SW 1271 (cell line): ENCODE measurements at regions not wholly inside any gene's neighbourhood (a gene's known extent, or its start where the extent isn't known, plus 50 kb on each side); places are given as distances from the start of the nearest gene placed in this dataset.
"Not testable (repeated sequence)": the region's sequence is repeated elsewhere in the genome, so short reads cannot be mapped to it uniquely, and the experiment has no call there.

ENCODE experiments used
- DNase-seq, 2 experiments: peaks; one replicate each; lab custom pipeline; 2025; lab: John Stamatoyannopoulos, UW

GRCh38 chr18:14460364-14460763 is 83.0 kb downstream of the POTEC start:
- DNase-seq = not testable (repeated sequence)

GRCh38 chr18:14459826-14460225 is 83.6 kb downstream of the POTEC start:
- DNase-seq = not testable (repeated sequence)

DNA sequence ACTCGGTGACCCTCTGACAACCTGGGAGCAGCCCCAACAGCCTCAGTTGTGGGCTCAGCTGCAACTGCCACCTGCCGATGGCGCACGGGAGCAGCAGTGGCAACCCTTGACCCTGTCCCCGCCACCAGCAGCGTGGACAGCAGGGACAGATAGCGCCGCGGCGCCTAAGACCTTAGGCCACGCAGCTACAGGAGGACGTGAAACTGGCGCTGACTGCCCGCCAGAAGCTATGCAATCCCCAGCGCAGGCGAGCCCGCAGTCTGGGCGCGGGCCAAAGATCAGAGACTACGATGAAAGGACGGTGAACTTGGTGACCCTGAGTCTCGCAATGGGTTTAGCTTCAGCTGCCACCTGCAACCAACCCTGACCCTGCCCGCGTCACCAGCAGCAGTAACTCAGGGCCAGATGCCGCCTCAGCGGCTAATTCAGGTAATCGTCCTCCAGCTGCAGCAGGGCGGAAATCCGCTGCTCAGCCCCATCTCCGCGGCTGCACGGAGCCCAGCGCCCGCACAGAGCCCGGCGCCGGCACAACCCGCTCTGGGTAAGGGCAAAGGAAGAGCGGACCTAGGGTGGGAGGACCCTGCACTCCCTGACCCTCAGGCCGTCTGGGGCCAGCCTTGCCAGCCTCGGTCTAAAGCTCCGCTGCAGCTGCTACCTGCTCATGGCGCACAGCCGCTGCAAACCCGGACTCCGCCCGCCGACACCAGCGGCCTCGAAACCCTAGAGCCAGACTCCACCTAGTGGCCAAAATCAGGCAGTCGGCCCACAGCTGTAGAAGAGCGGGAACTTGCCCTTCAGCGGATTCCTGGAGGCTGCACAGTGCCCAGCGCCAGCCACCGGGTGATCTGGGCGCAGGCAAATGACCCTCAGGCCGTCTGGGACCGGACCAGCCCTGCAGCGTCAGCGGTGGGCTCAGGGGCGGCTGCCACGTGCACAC is 85.1 kb downstream of the POTEC start:
- peak in 1 of 2 experiments; percentile 9 for DNase-seq

- DNase-seq = not testable (repeated sequence)
These were observed 92.8 kb downstream of the POTEC start for GRCh38 chr18:14450637-14451009.

GRCh38 chr18:14449995-14450636 is 93.3 kb downstream of the POTEC start:
- not testable (repeated sequence) for DNase-seq

DNA sequence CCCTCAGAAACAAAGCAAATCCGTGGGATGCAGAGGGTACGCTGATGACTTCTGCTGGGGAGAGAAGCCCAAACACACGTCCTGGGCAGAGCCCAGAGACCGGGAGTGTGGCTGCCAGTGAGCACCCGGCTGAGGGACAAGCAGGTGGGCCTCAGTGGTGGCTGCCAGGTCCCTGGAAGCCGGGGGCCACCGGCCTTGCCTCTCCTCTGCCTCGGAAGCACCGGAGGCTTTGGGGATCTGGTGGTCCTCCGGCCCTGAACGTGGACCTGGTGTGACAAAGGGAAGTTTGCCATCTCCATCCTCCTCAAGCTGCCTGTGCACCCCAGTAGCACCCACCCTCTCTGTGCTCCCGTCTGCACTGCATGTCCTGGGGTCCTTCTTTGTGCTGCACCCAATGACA is 94.3 kb downstream of the POTEC start:
- DNase-seq = not testable (repeated sequence)

- not testable (repeated sequence) for DNase-seq
These were observed 95.7 kb downstream of the POTEC start for GRCh38 chr18:14447715-14448114.

GRCh38 chr18:14435460-14435859 is 107.9 kb downstream of the POTEC start:
- not testable (repeated sequence) for DNase-seq

DNA sequence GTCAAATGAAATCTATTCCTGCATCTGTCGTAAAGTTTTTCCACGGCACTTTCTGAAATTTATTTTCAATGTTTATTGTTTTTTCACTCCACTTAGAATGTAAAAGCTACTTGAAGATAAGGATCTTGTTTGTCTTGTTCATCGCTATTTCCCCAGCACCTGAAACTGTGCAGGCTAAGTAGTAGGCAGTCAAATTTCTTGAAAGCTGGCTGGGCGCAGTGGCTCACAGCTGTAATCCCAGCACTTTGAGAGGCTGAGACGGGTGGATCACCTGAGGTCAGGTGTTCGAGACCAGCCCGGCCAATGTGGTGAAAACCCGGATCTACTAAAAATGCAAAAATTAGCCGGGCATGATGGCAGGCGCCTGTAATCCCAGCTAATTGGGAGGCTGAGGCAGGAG is 111.0 kb downstream of the POTEC start:
- DNase-seq = not testable (repeated sequence)

GRCh38 chr18:14431031-14431521 is 112.3 kb downstream of the POTEC start:
- peak; percentile 4 to 47 for DNase-seq

GRCh38 chr18:14415806-14416205 is 127.6 kb downstream of the POTEC start:
- DNase-seq = not testable (repeated sequence)

- not testable (repeated sequence) for DNase-seq
These were observed 128.0 kb downstream of the POTEC start for GRCh38 chr18:14415399-14415798.

DNA sequence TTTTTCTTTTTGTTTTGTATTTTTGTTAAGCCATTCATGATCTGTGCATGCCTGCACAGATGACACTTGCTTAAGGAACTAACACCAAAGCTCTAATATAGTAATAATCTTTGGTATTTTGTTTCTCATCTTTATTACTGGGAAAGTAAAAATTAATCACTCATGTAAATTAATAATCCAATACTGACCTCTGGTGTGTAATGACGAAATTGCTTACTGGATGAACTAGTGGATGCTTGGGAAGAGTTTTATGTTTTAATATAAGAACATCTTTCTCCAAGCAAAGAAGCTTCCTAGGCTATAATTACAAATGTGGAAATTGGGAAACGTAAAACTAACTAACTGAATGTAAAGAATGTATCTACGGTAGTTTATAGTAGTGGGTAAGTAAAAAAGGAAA is 147.9 kb downstream of the POTEC start:
- DNase-seq = peak in 1 of 2 experiments; percentile 8

- DNase-seq = not testable (repeated sequence)
These were observed 149.8 kb downstream of the POTEC start for GRCh38 chr18:14393563-14394103.

GRCh38 chr18:14392604-14393003 is 150.8 kb downstream of the POTEC start:
- not testable (repeated sequence) for DNase-seq

DNA sequence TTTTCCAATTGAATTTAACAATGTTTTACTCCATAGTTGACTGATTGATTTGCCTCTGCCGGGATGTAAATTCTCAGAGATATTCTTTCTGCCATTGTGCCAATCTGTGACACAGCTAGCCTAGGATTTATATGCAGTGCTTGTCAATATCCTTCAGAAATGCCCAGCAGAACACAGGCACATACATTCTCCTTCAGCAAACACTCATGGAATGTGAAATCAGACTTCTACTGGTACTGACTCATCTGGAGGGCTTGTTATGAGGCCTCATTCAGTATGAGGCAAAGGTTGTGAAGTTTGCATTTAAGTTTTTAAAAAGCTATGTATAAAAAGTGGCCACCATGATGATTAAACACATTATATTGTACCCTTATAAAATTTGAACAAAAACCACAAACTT is 158.4 kb downstream of the POTEC start:
- not testable (repeated sequence) for DNase-seq

DNA sequence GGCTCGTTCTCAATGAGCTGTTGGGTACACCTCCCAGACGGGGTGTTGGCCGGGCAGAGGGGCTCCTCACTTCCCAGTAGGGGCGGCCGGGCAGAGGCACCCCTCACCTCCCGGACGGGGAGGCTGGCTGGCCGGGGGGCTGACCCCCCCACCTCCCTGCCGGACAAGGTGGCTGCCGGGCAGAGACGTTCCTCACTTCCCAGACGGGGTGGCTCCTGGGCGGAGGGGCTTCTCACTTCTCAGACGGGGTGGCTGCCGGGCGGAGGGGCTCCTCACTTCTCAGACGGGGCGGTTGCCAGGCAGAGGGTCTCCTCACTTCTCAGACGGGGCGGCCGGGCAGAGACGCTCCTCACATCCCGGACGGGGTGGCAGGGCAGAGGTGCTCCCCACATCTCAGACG is 160.7 kb downstream of the POTEC start:
- DNase-seq = not testable (repeated sequence)

DNA sequence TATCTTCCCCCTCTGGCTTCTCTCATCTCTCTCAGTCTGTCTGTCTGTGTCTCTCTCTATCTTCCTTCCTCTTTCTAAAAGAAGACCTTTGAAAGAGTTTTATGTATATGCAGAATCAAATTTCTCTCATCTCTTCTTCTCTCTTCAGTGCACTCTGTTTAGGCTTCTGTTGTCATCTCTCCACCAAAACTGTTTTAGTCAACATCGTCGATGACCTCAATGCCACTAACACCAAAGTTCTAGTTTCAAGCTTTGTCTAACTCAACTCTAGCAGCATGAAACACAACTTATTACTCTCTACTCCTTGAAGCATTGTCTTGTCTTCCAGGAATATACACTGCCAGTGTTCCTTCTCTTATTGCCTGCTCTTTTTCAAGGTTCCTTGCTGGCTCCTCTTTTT is 163.9 kb downstream of the POTEC start:
- DNase-seq = not testable (repeated sequence)

DNA sequence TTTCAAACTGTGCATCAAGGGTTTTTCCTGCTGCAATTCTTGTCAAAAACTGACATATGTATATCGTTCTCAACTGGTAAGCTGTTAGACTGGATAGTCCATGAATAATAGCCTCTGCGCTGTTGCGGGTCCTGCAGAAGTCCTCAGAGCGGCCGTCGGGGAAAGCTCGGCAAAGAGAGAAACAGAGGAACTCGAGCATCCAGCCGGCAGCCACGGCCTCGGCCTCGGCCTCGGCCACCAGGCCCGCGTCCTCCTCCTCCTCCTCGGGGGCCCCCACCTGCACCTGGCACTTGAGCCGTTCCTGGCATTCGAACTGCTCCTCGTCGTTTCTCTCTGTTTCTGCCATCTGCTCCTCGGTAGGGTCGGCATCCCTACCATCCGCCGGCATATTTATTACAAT is 165.0 kb downstream of the POTEC start:
- not testable (repeated sequence) for DNase-seq

GRCh38 chr18:14361346-14361745 is 182.1 kb downstream of the POTEC start:
- DNase-seq = not testable (repeated sequence)

DNA sequence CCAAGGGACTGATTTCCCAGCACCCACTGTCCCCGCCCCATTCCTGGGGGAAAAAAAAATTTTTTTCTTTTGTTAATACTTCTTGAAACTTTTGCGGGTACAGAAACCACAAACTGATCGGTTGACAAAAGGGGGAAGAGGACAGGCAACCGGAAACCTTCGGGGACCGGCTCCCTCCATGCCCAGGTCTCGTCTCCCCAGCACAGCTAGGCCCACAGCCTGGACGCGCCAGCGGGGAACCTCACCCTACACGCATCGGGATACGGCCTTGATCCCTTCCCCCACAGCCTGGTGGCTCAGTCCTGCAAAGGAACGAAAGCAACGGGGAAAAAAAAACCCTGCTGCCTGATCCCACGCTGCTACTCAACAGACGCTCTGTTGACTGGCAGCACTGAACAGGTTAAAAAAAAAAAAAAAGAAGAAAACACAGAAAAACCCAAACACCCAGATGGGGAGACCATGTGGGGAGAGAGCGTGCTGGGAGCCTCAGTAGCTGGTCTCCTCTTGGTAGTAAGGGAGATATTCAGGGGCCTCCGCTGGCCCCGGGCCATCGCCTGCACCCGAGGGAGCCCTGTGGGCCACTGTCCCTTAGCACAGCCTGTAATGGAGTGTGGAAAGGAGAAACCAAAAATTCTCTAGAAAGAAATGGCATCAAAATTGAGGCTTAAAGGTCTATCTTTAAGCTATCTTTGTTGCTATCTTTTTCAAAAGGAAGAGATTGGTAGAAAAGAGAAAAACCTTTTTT is 185.7 kb downstream of the POTEC start:
- not testable (repeated sequence) for DNase-seq

DNA sequence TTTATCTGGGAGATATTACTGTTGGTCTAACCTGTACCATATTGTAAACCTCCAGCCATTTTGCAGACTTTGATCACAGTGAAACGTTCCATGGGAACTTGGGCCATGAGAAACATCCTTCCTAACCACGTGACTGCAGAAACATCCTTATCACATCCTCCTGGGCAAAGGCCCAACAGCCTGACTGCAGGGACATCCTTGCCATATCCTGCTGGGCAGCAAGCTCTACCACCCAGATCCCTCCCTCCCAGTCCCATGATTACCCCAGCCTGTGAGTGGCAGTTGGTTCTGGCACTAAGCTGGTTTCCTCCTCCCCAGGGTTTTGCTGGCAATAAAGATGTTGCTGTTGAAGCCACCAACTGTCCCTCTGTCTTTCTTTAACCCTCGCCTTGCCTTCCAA is 201.2 kb downstream of the POTEC start:
- not testable (repeated sequence) for DNase-seq
